ENCODE measurements at regions not wholly inside any gene's neighbourhood (a gene's known extent, or its start where the extent isn't known, plus 50 kb on each side); places are given as distances from the start of the nearest gene placed in this dataset.

DNA sequence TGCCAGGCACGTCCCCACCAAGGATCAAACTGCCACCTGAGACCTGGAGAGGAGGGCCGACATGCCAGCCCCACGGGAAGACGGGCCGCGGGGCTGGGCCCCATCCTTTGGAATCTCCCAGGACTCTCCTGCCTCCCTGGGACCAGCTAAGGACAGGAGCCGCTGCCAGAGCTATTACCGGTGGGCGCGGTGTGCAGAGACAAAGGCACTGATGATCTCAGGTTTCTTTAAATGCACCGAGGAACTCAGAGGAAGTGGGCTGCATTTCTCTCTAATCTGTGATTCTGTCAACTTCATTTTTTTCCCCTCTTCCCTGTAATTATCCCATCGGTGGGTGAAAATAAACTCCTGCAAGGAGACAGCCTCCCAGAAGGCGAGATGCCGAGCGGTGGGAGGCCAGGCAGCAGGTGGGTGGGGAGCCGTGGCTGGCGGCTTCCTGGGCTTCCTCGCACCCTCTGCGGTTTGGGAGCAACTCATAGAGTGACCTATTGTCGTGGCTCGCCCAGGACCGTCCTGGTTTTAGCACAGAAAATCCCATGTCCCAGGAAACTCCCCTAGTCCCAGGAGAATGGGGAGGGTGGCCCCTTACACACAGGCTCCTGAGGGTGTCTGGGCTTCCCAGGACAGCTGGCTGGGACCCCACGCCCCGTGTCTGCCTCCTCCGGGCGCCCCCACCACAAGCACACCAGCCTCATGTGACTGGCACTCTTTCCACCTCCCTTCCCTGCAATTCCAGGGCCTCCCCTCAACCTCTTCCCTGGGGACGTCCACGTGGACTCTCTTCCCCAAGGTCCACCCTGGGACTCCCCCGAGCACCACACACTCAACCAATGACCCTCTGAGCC, 62.3 kb upstream of the ADRA2C start:
- no peak for TF ChIP-seq EP300 (conservative IDR thresholded peaks at IDR 0.05; ENCODE audit: poor library complexity, severe bottlenecking)
- TF ChIP-seq TAF1 (IDR thresholded peaks at IDR 0.05; ENCODE audit: low read depth), result no peak
- TF ChIP-seq MXI1 (conservative IDR thresholded peaks at IDR 0.05; ENCODE audit: poor library complexity, severe bottlenecking), result no peak
- no peak for TF ChIP-seq EZH2 (IDR thresholded peaks at IDR 0.05; ENCODE audit: borderline replicate concordance, insufficient read depth, low read length, poor library complexity, severe bottlenecking)
- no peak for TF ChIP-seq RAD21 (conservative IDR thresholded peaks at IDR 0.05)
- TF ChIP-seq, protein P1, sequence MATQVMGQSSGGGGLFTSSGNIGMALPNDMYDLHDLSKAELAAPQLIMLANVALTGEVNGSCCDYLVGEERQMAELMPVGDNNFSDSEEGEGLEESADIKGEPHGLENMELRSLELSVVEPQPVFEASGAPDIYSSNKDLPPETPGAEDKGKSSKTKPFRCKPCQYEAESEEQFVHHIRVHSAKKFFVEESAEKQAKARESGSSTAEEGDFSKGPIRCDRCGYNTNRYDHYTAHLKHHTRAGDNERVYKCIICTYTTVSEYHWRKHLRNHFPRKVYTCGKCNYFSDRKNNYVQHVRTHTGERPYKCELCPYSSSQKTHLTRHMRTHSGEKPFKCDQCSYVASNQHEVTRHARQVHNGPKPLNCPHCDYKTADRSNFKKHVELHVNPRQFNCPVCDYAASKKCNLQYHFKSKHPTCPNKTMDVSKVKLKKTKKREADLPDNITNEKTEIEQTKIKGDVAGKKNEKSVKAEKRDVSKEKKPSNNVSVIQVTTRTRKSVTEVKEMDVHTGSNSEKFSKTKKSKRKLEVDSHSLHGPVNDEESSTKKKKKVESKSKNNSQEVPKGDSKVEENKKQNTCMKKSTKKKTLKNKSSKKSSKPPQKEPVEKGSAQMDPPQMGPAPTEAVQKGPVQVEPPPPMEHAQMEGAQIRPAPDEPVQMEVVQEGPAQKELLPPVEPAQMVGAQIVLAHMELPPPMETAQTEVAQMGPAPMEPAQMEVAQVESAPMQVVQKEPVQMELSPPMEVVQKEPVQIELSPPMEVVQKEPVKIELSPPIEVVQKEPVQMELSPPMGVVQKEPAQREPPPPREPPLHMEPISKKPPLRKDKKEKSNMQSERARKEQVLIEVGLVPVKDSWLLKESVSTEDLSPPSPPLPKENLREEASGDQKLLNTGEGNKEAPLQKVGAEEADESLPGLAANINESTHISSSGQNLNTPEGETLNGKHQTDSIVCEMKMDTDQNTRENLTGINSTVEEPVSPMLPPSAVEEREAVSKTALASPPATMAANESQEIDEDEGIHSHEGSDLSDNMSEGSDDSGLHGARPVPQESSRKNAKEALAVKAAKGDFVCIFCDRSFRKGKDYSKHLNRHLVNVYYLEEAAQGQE (IDR thresholded peaks at IDR 0.05; ENCODE audit: borderline replicate concordance), result no peak
- TF ChIP-seq, protein P2, sequence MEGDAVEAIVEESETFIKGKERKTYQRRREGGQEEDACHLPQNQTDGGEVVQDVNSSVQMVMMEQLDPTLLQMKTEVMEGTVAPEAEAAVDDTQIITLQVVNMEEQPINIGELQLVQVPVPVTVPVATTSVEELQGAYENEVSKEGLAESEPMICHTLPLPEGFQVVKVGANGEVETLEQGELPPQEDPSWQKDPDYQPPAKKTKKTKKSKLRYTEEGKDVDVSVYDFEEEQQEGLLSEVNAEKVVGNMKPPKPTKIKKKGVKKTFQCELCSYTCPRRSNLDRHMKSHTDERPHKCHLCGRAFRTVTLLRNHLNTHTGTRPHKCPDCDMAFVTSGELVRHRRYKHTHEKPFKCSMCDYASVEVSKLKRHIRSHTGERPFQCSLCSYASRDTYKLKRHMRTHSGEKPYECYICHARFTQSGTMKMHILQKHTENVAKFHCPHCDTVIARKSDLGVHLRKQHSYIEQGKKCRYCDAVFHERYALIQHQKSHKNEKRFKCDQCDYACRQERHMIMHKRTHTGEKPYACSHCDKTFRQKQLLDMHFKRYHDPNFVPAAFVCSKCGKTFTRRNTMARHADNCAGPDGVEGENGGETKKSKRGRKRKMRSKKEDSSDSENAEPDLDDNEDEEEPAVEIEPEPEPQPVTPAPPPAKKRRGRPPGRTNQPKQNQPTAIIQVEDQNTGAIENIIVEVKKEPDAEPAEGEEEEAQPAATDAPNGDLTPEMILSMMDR (IDR thresholded peaks at IDR 0.05; ENCODE audit: poor library complexity, severe bottlenecking), result no peak
- no peak for TF ChIP-seq POLR2AphosphoS5 (IDR thresholded peaks at IDR 0.05)
- no peak for TF ChIP-seq SMC3 (conservative IDR thresholded peaks at IDR 0.05; ENCODE audit: poor library complexity)
- Histone ChIP-seq H3K9me2 (ENCODE audit: insufficient read depth, low read length) (no peaks in the 10 kb centered on the region), H3K36me3 (ENCODE audit: insufficient read depth, low read length) (no peaks in the 10 kb centered on the region), H4K20me1 (ENCODE audit: insufficient read depth) (no peaks in the 10 kb centered on the region), H3K4me2 (ENCODE audit: low read length) (no peak overlapping the region), H3K27ac (ENCODE audit: low read length) (no peak overlapping the region), H3K27me3 (ENCODE audit: insufficient read depth, low read depth, low read length) (no peaks in the 10 kb centered on the region), H3K79me2 (replicated peaks; ENCODE audit: insufficient read depth, low read length) (no peaks in the 10 kb centered on the region), H3K9ac (ENCODE audit: low read length) (peak overlapping the region; percentile 17), H3K9me3 (ENCODE audit: low read length) (no peaks in the 10 kb centered on the region), H3F3A (ENCODE audit: insufficient read depth, low read length, poor library complexity, severe bottlenecking) (no peaks in the 10 kb centered on the region), H3K4me3 (ENCODE audit: low read length) (no peak overlapping the region), H2AFZ (ENCODE audit: low read depth, low read length) (peak overlapping the region; percentile 7)

DNA sequence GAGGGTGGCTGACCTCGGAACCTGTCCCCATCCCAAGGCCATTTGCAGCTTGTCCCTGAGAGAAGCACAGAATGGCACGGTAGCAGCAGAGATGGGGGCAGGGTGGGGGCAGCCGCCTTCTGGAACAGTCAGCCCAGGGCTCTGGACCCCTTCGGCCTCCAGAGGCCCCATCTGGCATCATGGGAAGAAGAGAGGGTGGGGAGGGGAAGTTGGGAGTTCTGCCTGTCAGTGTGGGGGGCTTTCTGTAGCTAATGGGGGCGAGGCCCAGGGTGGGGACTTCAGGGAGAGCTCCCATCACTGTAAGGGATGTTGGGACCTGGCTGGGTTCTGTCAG, 62.9 kb upstream of the ADRA2C start:
- no peaks in the 10 kb centered on the region for H4K20me1 ChIP-seq (ENCODE audit: insufficient read depth)
- H3K27me3 ChIP-seq (ENCODE audit: insufficient read depth, low read depth, low read length), result no peaks in the 10 kb centered on the region
- H3K4me3 ChIP-seq (ENCODE audit: low read length), result no peak overlapping the region
- H2AFZ ChIP-seq (ENCODE audit: low read depth, low read length), result peak overlapping the region; percentile 7
- peak overlapping the region; percentile 17 for H3K9ac ChIP-seq (ENCODE audit: low read length)
- TF ChIP-seq EZH2 (IDR thresholded peaks at IDR 0.05; ENCODE audit: borderline replicate concordance, insufficient read depth, low read length, poor library complexity, severe bottlenecking) (no peak), MXI1 (conservative IDR thresholded peaks at IDR 0.05; ENCODE audit: poor library complexity, severe bottlenecking) (no peak), TAF1 (IDR thresholded peaks at IDR 0.05; ENCODE audit: low read depth) (no peak)
- no peaks in the 10 kb centered on the region for H3F3A ChIP-seq (ENCODE audit: insufficient read depth, low read length, poor library complexity, severe bottlenecking)
- no peaks in the 10 kb centered on the region for H3K36me3 ChIP-seq (ENCODE audit: insufficient read depth, low read length)
- H3K79me2 ChIP-seq (replicated peaks; ENCODE audit: insufficient read depth, low read length), result no peaks in the 10 kb centered on the region
- H3K4me2 ChIP-seq (ENCODE audit: low read length), result no peak overlapping the region
- H3K9me2 ChIP-seq (ENCODE audit: insufficient read depth, low read length), result no peaks in the 10 kb centered on the region
- no peaks in the 10 kb centered on the region for H3K9me3 ChIP-seq (ENCODE audit: low read length)
- H3K27ac ChIP-seq (ENCODE audit: low read length), result no peak overlapping the region

All from neural cell (in vitro differentiated cells).